K562 (cell line): ENCODE measurements at regions not wholly inside any gene's neighbourhood (a gene's known extent, or its start where the extent isn't known, plus 50 kb on each side); places are given as distances from the start of the nearest gene placed in this dataset.

Source experiments
- ATAC-seq: fragments of 200-7000 bp; cut with Tn5 transposase; 3 replicates; pipeline ENCODE4 v1.9.1; 2020; ENCODE audit warnings: moderate library complexity
- BruUV-seq: library from RNA; stranded (reverse); fragments of 400-500 nt; replicated peaks from 2 replicates; lab custom pipeline; 2021; lab: Mats Ljungman, UMichigan
- CTCF ChIA-PET: fragments of 300-600 bp; formaldehyde crosslinking; extraction: SDS; loops from one replicate; lab custom pipeline; 2021; ENCODE audit warnings: low intra/inter-chr PET ratio; lab: Yijun Ruan, JAX
- POLR2A ChIA-PET: fragments of 300-600, 350-650 bp; sonication (Branson Sonifier 250); formaldehyde crosslinking; extraction: SDS; loops from one replicate; lab custom pipeline; 2021; ENCODE audit warnings: antibody characterized with exemption, inconsistent platforms; lab: Yijun Ruan, JAX
- DNase-seq, 4 experiments: peaks; one replicate each; pipeline versions ENCODE4 v3.0.0 to v3.0.0-alpha.2; 2011 to 2018; ENCODE audit warnings: low spot score in 3 of 4, mixed read lengths in 3 of 4; ENCODE audit errors: extremely low read depth in 1 of 4
- FAIRE-seq: peaks from 2 replicates; lab custom pipeline; 2011; peaks lifted over from hg19 to GRCh38; lab: Jason Lieb, UNC
- H2AFZ ChIP-seq: 2 replicates; pipeline ENCODE4 v1.6.0; 2011; ENCODE audit warnings: low read depth, low read length, control low read depth, inconsistent platforms
- H3K27ac ChIP-seq: fragments of 200-600 bp; 3 replicates; pipeline ENCODE4 v1.8.0; 2011; ENCODE audit warnings: low read depth, mild to moderate bottlenecking, control low read depth, inconsistent platforms, low read length, moderate library complexity, mixed read lengths; ENCODE audit errors: extremely low read depth
- H3K27me3 ChIP-seq, 2 experiments: fragments of 300-600 bp in 1 of 2; 2 replicates in 1 of 2; 3 replicates in 1 of 2; pipeline versions ENCODE4 v1.6.0 to v1.8.0; 2011; ENCODE audit warnings: inconsistent platforms in 2 of 2, low read length in 2 of 2, mild to moderate bottlenecking in 1 of 2, mixed read lengths in 1 of 2, moderate library complexity in 1 of 2; ENCODE audit not compliant: control insufficient read depth in 2 of 2, insufficient read depth in 2 of 2
- H3K36me3 ChIP-seq: fragments of 300-600 bp; 3 replicates; pipeline ENCODE4 v1.8.0; 2011; ENCODE audit warnings: mild to moderate bottlenecking, low read length, inconsistent platforms; ENCODE audit not compliant: control insufficient read depth, insufficient read depth
- H3K4me1 ChIP-seq, 2 experiments: fragments of 200-600 bp in 1 of 2; replicated peaks in 1 of 2; 2 replicates in 1 of 2; 3 replicates in 1 of 2; pipeline versions ENCODE4 v1.5.1 to v1.8.0; 2011; ENCODE audit warnings: inconsistent platforms in 2 of 2, low read length in 2 of 2, mild to moderate bottlenecking in 1 of 2, mixed read lengths in 1 of 2, moderate library complexity in 1 of 2; ENCODE audit not compliant: control insufficient read depth in 2 of 2, insufficient read depth in 2 of 2
- H3K4me2 ChIP-seq: 2 replicates; pipeline ENCODE4 v1.6.1; 2011; ENCODE audit warnings: low read length, control low read depth, inconsistent platforms, mixed read lengths; ENCODE audit not compliant: insufficient read depth
- H3K4me3 ChIP-seq: fragments of 200-600 bp; sonication (generic), shearing (Covaris generic); 2 replicates; pipeline ENCODE4 v1.5.1; 2016; ENCODE audit warnings: control low read depth, inconsistent platforms
- H3K79me2 ChIP-seq: fragments of 200-600 bp; 3 replicates; pipeline ENCODE4 v1.8.0; 2011; ENCODE audit warnings: low read length, inconsistent platforms; ENCODE audit not compliant: control insufficient read depth, insufficient read depth
- H3K9ac ChIP-seq, 2 experiments: 2 replicates each; pipeline versions ENCODE4 v1.6.0 to v1.6.1; 2011; ENCODE audit warnings: low read depth in 2 of 2, low read length in 2 of 2, control low read depth in 1 of 2, inconsistent platforms in 1 of 2, mild to moderate bottlenecking in 1 of 2, mixed read lengths in 1 of 2; ENCODE audit not compliant: insufficient read depth in 1 of 2
- H3K9me1 ChIP-seq: one replicate; pipeline ENCODE4 v1.6.0; 2011; ENCODE audit warnings: inconsistent platforms, mild to moderate bottlenecking, low read length, moderate library complexity; ENCODE audit not compliant: control insufficient read depth, insufficient read depth
- H3K9me3 ChIP-seq: replicated peaks from 2 replicates; pipeline ENCODE4 v1.5.1; 2011; ENCODE audit warnings: low read depth, low read length, inconsistent platforms; ENCODE audit not compliant: control insufficient read depth, insufficient read depth
- H4K20me1 ChIP-seq: replicated peaks from 2 replicates; pipeline ENCODE4 v1.6.1; 2011; ENCODE audit warnings: low read length, inconsistent platforms, mixed read lengths; ENCODE audit not compliant: control insufficient read depth, insufficient read depth
- DPF2 ChIP-seq: fragments of 450-650 bp; IDR thresholded peaks from 2 replicates; pipeline ENCODE4 v1.6.1; 2016
- E2F8 ChIP-seq: fragments of 450-650 bp; IDR thresholded peaks from 2 replicates; pipeline ENCODE4 v1.7.1; 2018; ENCODE audit warnings: mild to moderate bottlenecking, low read depth; ENCODE audit not compliant: partially characterized antibody
- MLX ChIP-seq, 2 experiments: fragments of 450-650 bp in 1 of 2; sonication (generic) in 1 of 2; formaldehyde crosslinking; conservative IDR thresholded peaks; 2 replicates each; pipeline versions ENCODE4 v1.4.0 to v1.8.1; 2020 to 2022; ENCODE audit warnings: mild to moderate bottlenecking in 1 of 2, missing genetic modification reagents in 1 of 2
- MTA3 ChIP-seq: fragments of 450-650 bp; formaldehyde crosslinking; IDR thresholded peaks from 2 replicates; pipeline ENCODE4 v1.6.1; 2017; ENCODE audit warnings: mild to moderate bottlenecking, borderline replicate concordance
- POLR2G ChIP-seq: fragments of 200-400 bp; formaldehyde crosslinking; IDR thresholded peaks from 2 replicates; pipeline ENCODE4 v1.6.1; 2017; ENCODE audit warnings: low read depth, mild to moderate bottlenecking, antibody characterized with exemption, low read length, moderate library complexity
- TAF7 ChIP-seq: fragments of 450-650 bp; IDR thresholded peaks from 2 replicates; pipeline ENCODE4 v1.6.1; 2016; ENCODE audit warnings: missing genetic modification characterization, missing compliant biosample characterization
- ZNF175 ChIP-seq: fragments of 200-800 bp; sonication (Bioruptor generic); IDR thresholded peaks from 2 replicates; pipeline ENCODE4 v1.6.1; 2016; ENCODE audit warnings: low read depth, mild to moderate bottlenecking, missing genetic modification characterization, missing compliant biosample characterization
- ZNF24 ChIP-seq: fragments of 450-650 bp; IDR thresholded peaks from 2 replicates; pipeline ENCODE4 v1.6.1; 2016
- in situ Hi-C: fragments of 300-500 bp; cut with MboI; formaldehyde crosslinking; loops from 4 replicates; pipeline ENCODE4 v1.15.0; 2018; ENCODE audit warnings: inconsistent platforms, mixed read lengths
- intact Hi-C: fragments of 100-400 bp; cut with micrococcal nuclease; formaldehyde crosslinking; loops from 2 replicates; pipeline ENCODE4 v1.14.2; 2022

- intact Hi-C loops, result no loop called here
- no peak overlapping the region for H3K4me2 ChIP-seq
- H3K27me3 ChIP-seq, result peaks cover 0 to 6% of the 10 kb centered on the region in 2 experiments; a peak in 1 of 5 replicates
- POLR2A ChIA-PET, result no interaction called here
- no peaks in the 10 kb centered on the region for H3K9me1 ChIP-seq
- in situ Hi-C loops, result no loop called here
- no TSS peak for BruUV-seq
- no peak overlapping the region for H3K27ac ChIP-seq
- no peak overlapping the region for H3K4me3 ChIP-seq
- no peaks in the 10 kb centered on the region for H3K9me3 ChIP-seq
- DNase-seq, result no peak
- no peak overlapping the region for H3K9ac ChIP-seq
- H4K20me1 ChIP-seq, result no peaks in the 10 kb centered on the region
- no peaks in the 10 kb centered on the region for H3K79me2 ChIP-seq
- CTCF ChIA-PET, result no interaction called here
- TF ChIP-seq MLX (CRISPR knock-in tag; conservative IDR thresholded peaks at IDR 0.05) (no peak), ZNF24 (no peak), E2F8 (no peak), ZNF175 (CRISPR knock-in tag) (no peak), DPF2 (no peak), POLR2G (no peak), TAF7 (tag) (no peak), MTA3 (no peak)
- TF ChIP-seq, all 486 proteins: peak for 0
- Histone ChIP-seq H3K4me1 (peaks cover 0 to 9% of the 10 kb centered on the region in 2 experiments; a peak in 1 of 5 replicates), H2AFZ (no peak overlapping the region), H3K36me3 (no peaks in the 10 kb centered on the region)
- no peak for ATAC-seq
- no peak for FAIRE-seq
These were observed 1307.9 kb downstream of the UQCRFS1 start for GRCh38 chr19:27905074-27905473.
